ENCODE measurements at regions not wholly inside any gene's neighbourhood (a gene's known extent, or its start where the extent isn't known, plus 50 kb on each side); places are given as distances from the start of the nearest gene placed in this dataset.

DNA sequence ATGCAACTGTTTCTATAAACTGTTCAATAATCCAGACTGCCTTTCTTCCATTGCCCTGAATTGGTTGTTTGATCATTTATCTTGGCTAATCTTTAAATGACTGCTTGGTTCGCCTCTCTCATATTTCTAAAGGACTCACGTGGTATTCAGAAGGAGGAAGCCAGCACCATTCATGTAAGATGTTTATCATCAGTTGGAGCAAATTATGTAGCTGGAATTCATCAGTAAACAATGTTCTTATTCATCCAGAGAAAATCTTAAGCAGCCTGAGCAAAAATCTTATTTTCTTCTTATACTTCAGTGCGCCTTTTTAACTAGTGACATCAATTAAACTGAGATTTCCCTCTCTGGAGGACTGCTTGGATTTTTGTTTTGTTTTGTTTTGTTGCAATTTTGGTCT is 538.7 kb upstream of the TMEM132C start:
- WGBS (ENCODE audit: insufficient coverage, low coverage, low lambda C conversion rate, missing lambda C conversion rate), result 49% methylated on average over 3 of the region's 3 CpGs
- H3K36me3 ChIP-seq, result no peaks in the 10 kb centered on the region
- H3K4me3 ChIP-seq, result no peak overlapping the region
- intact Hi-C loops (cut with DNase I), result no loop called here
- no peaks in the 10 kb centered on the region for H3K9me3 ChIP-seq
- DNase-seq (no peak), ATAC-seq (no peak)
- no peaks in the 10 kb centered on the region for H3K4me1 ChIP-seq
- H3K27ac ChIP-seq, result no peak overlapping the region
- H3K27me3 ChIP-seq, result no peaks in the 10 kb centered on the region
- no peak for TF ChIP-seq POLR2A (IDR thresholded peaks at IDR 0.05)
- TF ChIP-seq, protein P1, sequence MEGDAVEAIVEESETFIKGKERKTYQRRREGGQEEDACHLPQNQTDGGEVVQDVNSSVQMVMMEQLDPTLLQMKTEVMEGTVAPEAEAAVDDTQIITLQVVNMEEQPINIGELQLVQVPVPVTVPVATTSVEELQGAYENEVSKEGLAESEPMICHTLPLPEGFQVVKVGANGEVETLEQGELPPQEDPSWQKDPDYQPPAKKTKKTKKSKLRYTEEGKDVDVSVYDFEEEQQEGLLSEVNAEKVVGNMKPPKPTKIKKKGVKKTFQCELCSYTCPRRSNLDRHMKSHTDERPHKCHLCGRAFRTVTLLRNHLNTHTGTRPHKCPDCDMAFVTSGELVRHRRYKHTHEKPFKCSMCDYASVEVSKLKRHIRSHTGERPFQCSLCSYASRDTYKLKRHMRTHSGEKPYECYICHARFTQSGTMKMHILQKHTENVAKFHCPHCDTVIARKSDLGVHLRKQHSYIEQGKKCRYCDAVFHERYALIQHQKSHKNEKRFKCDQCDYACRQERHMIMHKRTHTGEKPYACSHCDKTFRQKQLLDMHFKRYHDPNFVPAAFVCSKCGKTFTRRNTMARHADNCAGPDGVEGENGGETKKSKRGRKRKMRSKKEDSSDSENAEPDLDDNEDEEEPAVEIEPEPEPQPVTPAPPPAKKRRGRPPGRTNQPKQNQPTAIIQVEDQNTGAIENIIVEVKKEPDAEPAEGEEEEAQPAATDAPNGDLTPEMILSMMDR (IDR thresholded peaks at IDR 0.05), result no peak

DNA sequence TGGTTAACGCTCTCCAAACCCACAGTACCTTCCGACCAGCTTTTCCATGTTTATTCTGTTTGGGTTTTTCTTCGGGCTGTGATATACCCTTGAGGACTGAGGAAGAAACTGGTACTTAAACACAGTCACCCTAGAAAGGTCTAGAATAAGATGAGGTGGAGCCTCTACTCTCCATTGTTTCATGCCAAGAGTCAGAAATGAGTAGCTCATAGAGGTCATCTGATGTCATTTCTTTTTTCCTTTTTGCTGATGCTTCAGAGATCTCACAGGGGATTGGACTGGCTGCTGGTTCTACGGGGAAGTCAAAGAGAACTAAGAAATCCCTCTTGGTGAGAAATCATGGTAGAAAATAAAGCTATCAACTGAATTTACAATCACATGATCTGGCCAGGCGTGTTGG is 538.2 kb upstream of the TMEM132C start:
- WGBS (ENCODE audit: insufficient coverage, low coverage, low lambda C conversion rate, missing lambda C conversion rate), result 76% methylated on average over 5 of the region's 5 CpGs
- ATAC-seq, result no peak
- H3K4me3 ChIP-seq, result no peak overlapping the region
- intact Hi-C loops (cut with DNase I), result no loop called here
- H3K27me3 ChIP-seq, result no peaks in the 10 kb centered on the region
- H3K4me1 ChIP-seq, result no peaks in the 10 kb centered on the region
- no peak for TF ChIP-seq POLR2A (IDR thresholded peaks at IDR 0.05)
- TF ChIP-seq, protein P1 (IDR thresholded peaks at IDR 0.05), result no peak
- no peak for DNase-seq
- H3K36me3 ChIP-seq, result no peaks in the 10 kb centered on the region
- H3K27ac ChIP-seq, result no peak overlapping the region
- H3K9me3 ChIP-seq, result no peaks in the 10 kb centered on the region

DNA sequence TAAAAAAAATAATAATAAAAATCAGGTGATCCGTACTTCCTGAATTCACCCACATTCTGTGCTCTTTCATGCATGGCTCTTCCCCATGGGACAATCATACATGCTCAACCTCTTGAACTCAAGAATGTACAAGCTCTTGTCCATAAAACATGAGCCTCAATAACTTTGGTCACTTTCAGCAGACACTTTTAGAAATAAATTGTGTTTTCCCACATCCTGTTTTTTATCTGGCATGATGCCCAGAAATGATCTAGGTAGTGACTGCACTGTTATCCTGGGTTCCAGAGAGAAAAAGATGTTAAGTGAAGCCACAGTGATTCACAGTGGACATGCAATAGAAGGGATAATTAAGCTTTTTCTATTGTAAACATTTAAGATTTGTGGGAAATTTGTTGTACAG is 537.6 kb upstream of the TMEM132C start:
- H3K27me3 ChIP-seq, result no peaks in the 10 kb centered on the region
- TF ChIP-seq, protein P1 (IDR thresholded peaks at IDR 0.05), result no peak
- no peak for TF ChIP-seq POLR2A (IDR thresholded peaks at IDR 0.05)
- H3K27ac ChIP-seq, result no peak overlapping the region
- no peaks in the 10 kb centered on the region for H3K9me3 ChIP-seq
- H3K36me3 ChIP-seq, result no peaks in the 10 kb centered on the region
- H3K4me1 ChIP-seq, result no peaks in the 10 kb centered on the region
- no peak overlapping the region for H3K4me3 ChIP-seq
- WGBS (ENCODE audit: insufficient coverage, low coverage, low lambda C conversion rate, missing lambda C conversion rate), result 43% methylated on average over 1 of the region's 1 CpG
- no peak for ATAC-seq
- intact Hi-C loops (cut with DNase I), result no loop called here
- no peak for DNase-seq

DNA sequence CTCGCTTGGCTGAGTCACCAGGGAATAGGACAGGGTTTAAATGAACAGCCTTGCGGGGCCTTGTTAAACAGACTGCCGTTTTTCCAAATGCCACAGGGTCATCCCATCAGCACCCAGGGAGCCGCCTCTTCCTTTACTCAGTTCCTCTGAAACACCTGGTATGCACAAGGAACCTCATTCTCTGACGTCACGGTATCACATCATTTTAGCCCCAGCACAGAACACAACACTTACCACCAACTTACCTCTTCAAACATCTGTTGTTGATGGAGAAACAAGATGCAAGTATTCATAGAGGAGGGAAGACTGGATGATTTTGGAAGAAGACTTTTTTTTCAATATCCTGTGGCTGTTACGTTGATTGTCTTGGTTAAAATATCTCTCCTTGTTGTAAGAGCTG is 535.3 kb upstream of the TMEM132C start:
- no peaks in the 10 kb centered on the region for H3K27me3 ChIP-seq
- H3K4me3 ChIP-seq, result no peak overlapping the region
- H3K4me1 ChIP-seq, result no peaks in the 10 kb centered on the region
- no peak overlapping the region for H3K27ac ChIP-seq
- DNase-seq, result no peak
- no peaks in the 10 kb centered on the region for H3K36me3 ChIP-seq
- intact Hi-C loops (cut with DNase I), result no loop called here
- no peak for TF ChIP-seq POLR2A (IDR thresholded peaks at IDR 0.05)
- TF ChIP-seq, protein P1 (IDR thresholded peaks at IDR 0.05), result no peak
- no peak for ATAC-seq
- H3K9me3 ChIP-seq, result no peaks in the 10 kb centered on the region
- 46% methylated on average over 6 of the region's 7 CpGs for WGBS (ENCODE audit: insufficient coverage, low coverage, low lambda C conversion rate, missing lambda C conversion rate)

DNA sequence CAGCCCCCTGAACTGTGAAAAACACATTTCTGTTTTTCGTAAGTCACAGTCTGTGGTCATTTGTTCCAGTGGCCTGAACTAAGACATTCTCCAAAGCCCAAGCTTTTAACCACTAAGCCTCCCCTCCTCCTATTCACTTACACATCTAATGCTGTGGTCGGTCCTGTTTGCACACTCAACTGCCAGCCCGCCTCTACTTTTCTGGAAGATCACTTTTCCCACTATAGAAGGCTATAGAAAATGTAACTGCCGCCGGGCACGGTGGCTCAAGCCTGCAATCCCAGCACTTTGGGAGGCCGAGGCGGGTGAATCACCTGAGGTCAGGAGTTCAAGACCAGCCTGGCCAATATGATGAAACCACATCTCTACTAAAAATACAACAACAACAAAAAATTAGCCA is 524.7 kb upstream of the TMEM132C start:
- H3K36me3 ChIP-seq, result no peaks in the 10 kb centered on the region
- H3K27me3 ChIP-seq, result no peaks in the 10 kb centered on the region
- 81% methylated on average over 6 of the region's 8 CpGs for WGBS (ENCODE audit: insufficient coverage, low coverage, low lambda C conversion rate, missing lambda C conversion rate)
- no peak overlapping the region for H3K4me3 ChIP-seq
- DNase-seq (no peak), ATAC-seq (no peak)
- no peaks in the 10 kb centered on the region for H3K9me3 ChIP-seq
- TF ChIP-seq, protein P1 (IDR thresholded peaks at IDR 0.05), result no peak
- TF ChIP-seq POLR2A (IDR thresholded peaks at IDR 0.05), result no peak
- intact Hi-C loops (cut with DNase I), result no loop called here
- no peak overlapping the region for H3K27ac ChIP-seq
- no peaks in the 10 kb centered on the region for H3K4me1 ChIP-seq
